Fibroblast of lung (primary cell): ENCODE measurements at regions not wholly inside any gene's neighbourhood (a gene's known extent, or its start where the extent isn't known, plus 50 kb on each side); places are given as distances from the start of the nearest gene placed in this dataset.

Experiments
- DNase-seq, 2 donors: peaks; one replicate each; pipeline versions ENCODE4 v3.0.0 to v3.0.0-alpha.2; 2010; ENCODE audit warnings: low read depth in 2 of 2
- H2AFZ ChIP-seq: 2 replicates; pipeline ENCODE4 v1.5.1; 2012; ENCODE audit warnings: low read length, control low read depth, inconsistent platforms
- H3K27ac ChIP-seq: 2 replicates; pipeline ENCODE4 v1.5.1; 2011; ENCODE audit warnings: low read length, control low read depth; ENCODE audit not compliant: insufficient read depth
- H3K27me3 ChIP-seq: 2 replicates; pipeline ENCODE4 v1.5.1; 2011; ENCODE audit warnings: mild to moderate bottlenecking, low read length; ENCODE audit not compliant: control insufficient read depth, insufficient read depth
- H3K36me3 ChIP-seq: 2 replicates; pipeline ENCODE4 v1.5.1; 2011; ENCODE audit warnings: low read length; ENCODE audit not compliant: control insufficient read depth, insufficient read depth
- H3K4me1 ChIP-seq: 2 replicates; pipeline ENCODE4 v1.5.1; 2011; ENCODE audit warnings: low read length; ENCODE audit not compliant: control insufficient read depth, insufficient read depth; ENCODE audit errors: extremely low read depth
- H3K4me2 ChIP-seq: 2 replicates; pipeline ENCODE4 v1.5.1; 2011; ENCODE audit warnings: low read length, control low read depth; ENCODE audit not compliant: insufficient read depth; ENCODE audit errors: extremely low read depth
- H3K4me3 ChIP-seq, 4 experiments: fragments of 200-600 bp in 1 of 4; sonication (generic) in 1 of 4; replicated peaks in 1 of 4; 2 replicates each; pipeline ENCODE4 v1.5.1; 2011 to 2016; ENCODE audit warnings: low read length in 4 of 4, low read depth in 3 of 4, mild to moderate bottlenecking in 3 of 4, control low read depth in 2 of 4, inconsistent platforms in 1 of 4, mixed read lengths in 1 of 4; ENCODE audit not compliant: insufficient read depth in 1 of 4; ENCODE audit errors: control extremely low read depth in 1 of 4
- H3K79me2 ChIP-seq: 2 replicates; pipeline ENCODE4 v1.5.1; 2012; ENCODE audit warnings: mild to moderate bottlenecking, low read length, inconsistent platforms; ENCODE audit not compliant: control insufficient read depth, insufficient read depth
- H3K9ac ChIP-seq: 2 replicates; pipeline ENCODE4 v1.5.1; 2011; ENCODE audit warnings: mild to moderate bottlenecking, low read length, control low read depth; ENCODE audit not compliant: insufficient read depth
- H3K9me3 ChIP-seq: 2 replicates; pipeline ENCODE4 v1.5.1; 2012; ENCODE audit warnings: low read depth, low read length; ENCODE audit not compliant: control insufficient read depth, insufficient read depth
- H4K20me1 ChIP-seq: 2 replicates; pipeline ENCODE4 v1.5.1; 2011; ENCODE audit warnings: low read length; ENCODE audit not compliant: control insufficient read depth, insufficient read depth; ENCODE audit errors: extremely low read depth
- CTCF ChIP-seq, 2 donors: IDR thresholded peaks in 1 of 2; conservative IDR thresholded peaks in 1 of 2; 1 replicate in 1 of 2; 2 replicates in 1 of 2; pipeline ENCODE4 v1.5.1; 2011 to 2012; ENCODE audit warnings: low read length in 2 of 2, control low read depth in 1 of 2, inconsistent platforms in 1 of 2, low read depth in 1 of 2, mild to moderate bottlenecking in 1 of 2
- EZH2 ChIP-seq: IDR thresholded peaks from 2 replicates; pipeline ENCODE4 v1.5.1; 2012; ENCODE audit warnings: low read length, control low read depth, mild to moderate bottlenecking; ENCODE audit errors: missing control alignments

- no peaks in the 10 kb centered on the region for H3K79me2 ChIP-seq
- no peak for TF ChIP-seq EZH2
- no peaks in the 10 kb centered on the region for H3K9me3 ChIP-seq
- no peaks in the 10 kb centered on the region for H4K20me1 ChIP-seq
- no peak overlapping the region for H3K4me2 ChIP-seq
- H3K27me3 ChIP-seq, result no peaks in the 10 kb centered on the region
- no peak overlapping the region for H3K9ac ChIP-seq
- H3K27ac ChIP-seq, result no peak overlapping the region
- no peak for DNase-seq
- H3K36me3 ChIP-seq, result no peaks in the 10 kb centered on the region
- no peak overlapping the region for H2AFZ ChIP-seq
- H3K4me3 ChIP-seq, result no peak overlapping the region
- no peaks in the 10 kb centered on the region for H3K4me1 ChIP-seq
These were observed 318.2 kb downstream of the NPIPA8 start for GRCh38 chr16:18018376-18018775.

DNA sequence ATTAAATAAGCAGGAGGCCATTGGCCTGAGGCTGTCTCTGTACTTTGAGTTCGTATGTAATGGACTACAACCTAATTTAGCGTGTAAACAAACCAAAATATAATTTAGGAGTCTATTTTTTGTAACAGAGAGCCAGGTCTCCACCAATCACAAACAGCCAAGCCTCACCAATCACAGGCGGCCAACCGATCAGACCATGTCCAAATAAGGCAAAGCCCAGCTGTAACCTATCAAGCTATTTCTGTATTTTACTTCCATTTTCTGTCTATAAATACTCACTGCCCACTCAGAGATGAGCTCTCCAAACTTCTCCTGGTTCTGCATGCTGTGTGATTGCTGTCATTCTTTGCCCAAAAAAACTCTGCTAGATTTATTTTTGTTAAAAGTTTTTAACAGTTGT, 322.7 kb downstream of the NPIPA8 start:
- Histone ChIP-seq H3K27ac (no peak overlapping the region), H3K79me2 (no peaks in the 10 kb centered on the region), H3K36me3 (no peaks in the 10 kb centered on the region), H2AFZ (no peak overlapping the region), H3K27me3 (no peaks in the 10 kb centered on the region), H3K9me3 (no peaks in the 10 kb centered on the region), H3K9ac (no peak overlapping the region), H3K4me3 (no peak overlapping the region), H4K20me1 (no peaks in the 10 kb centered on the region), H3K4me2 (no peak overlapping the region), H3K4me1 (no peaks in the 10 kb centered on the region)
- TF ChIP-seq EZH2 (no peak), CTCF (conservative IDR thresholded peaks at IDR 0.05 in 1 of 2, IDR thresholded peaks at IDR 0.05 in 1 of 2; ENCODE audit: low read depth in 1 of 2, low read length in 2 of 2) (no peak)
- DNase-seq, result no peak

DNA sequence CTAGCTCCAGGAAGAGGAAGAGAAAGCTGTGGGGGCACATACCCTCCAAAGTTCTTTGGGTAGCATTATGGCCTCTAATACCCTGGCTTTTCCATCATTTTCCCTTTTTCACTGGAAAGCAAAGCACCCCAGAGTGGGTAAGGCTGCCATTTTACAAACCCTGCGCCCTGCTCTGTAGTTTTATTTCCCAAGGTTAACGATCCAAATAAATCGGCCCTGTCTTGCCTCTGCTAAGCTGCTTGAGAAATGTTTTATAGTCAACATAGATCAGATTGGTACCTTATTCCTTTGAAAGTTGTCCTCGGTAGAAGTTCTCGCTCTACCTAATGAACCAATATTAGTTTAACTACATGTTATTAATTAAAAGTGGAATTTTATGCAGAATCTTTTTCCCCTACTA, 328.2 kb downstream of the NPIPA8 start:
- no peak overlapping the region for H2AFZ ChIP-seq
- no peaks in the 10 kb centered on the region for H3K27me3 ChIP-seq
- H3K9ac ChIP-seq, result no peak overlapping the region
- H3K4me1 ChIP-seq, result no peaks in the 10 kb centered on the region
- no peaks in the 10 kb centered on the region for H3K79me2 ChIP-seq
- H3K36me3 ChIP-seq, result no peaks in the 10 kb centered on the region
- H4K20me1 ChIP-seq, result no peaks in the 10 kb centered on the region
- no peak for DNase-seq
- no peak overlapping the region for H3K4me2 ChIP-seq
- no peak overlapping the region for H3K4me3 ChIP-seq
- no peak for TF ChIP-seq EZH2
- no peak for TF ChIP-seq CTCF (conservative IDR thresholded peaks at IDR 0.05 in 1 of 2, IDR thresholded peaks at IDR 0.05 in 1 of 2; ENCODE audit: low read depth in 1 of 2, low read length in 2 of 2)
- no peaks in the 10 kb centered on the region for H3K9me3 ChIP-seq
- no peak overlapping the region for H3K27ac ChIP-seq
